ENCODE measurements at regions not wholly inside any gene's neighbourhood (a gene's known extent, or its start where the extent isn't known, plus 50 kb on each side); places are given as distances from the start of the nearest gene placed in this dataset.

GRCh38 chr10:3886191-3886590 is 101.2 kb upstream of the KLF6 start:
- no peak for TF ChIP-seq GATA2 (IDR thresholded peaks at IDR 0.05; ENCODE audit: low read depth, low read length)
- TF ChIP-seq GATA3 (IDR thresholded peaks at IDR 0.05; ENCODE audit: low read depth, low read length): no peak

Measured in SH-SY5Y (cell line).